GM11168 (cell line): ENCODE measurements at regions not wholly inside any gene's neighbourhood (a gene's known extent, or its start where the extent isn't known, plus 50 kb on each side); places are given as distances from the start of the nearest gene placed in this dataset.

Experiments
- in situ Hi-C: fragments of 300-500 bp; cut with MboI; formaldehyde crosslinking; loops from one replicate; pipeline ENCODE4 v1.12.0; 2022; ENCODE audit warnings: low sequenced_read_pairs; ENCODE audit not compliant: unreplicated experiment

GRCh38 chr4:81626851-81627250, 155.1 kb upstream of the RASGEF1B start:
- in situ Hi-C loops: no loop called here

- in situ Hi-C loops: no loop called here
These were observed 154.0 kb upstream of the RASGEF1B start for GRCh38 chr4:81625422-81626417.

- in situ Hi-C loops: no loop called here
These were observed 151.7 kb upstream of the RASGEF1B start for GRCh38 chr4:81623434-81623833.

- in situ Hi-C loops: no loop called here
These were observed 150.9 kb upstream of the RASGEF1B start for GRCh38 chr4:81622474-81623184.

GRCh38 chr4:81622028-81622427, 150.3 kb upstream of the RASGEF1B start:
- in situ Hi-C loops: no loop called here

GRCh38 chr4:81621490-81621889, 149.8 kb upstream of the RASGEF1B start:
- in situ Hi-C loops: no loop called here

- in situ Hi-C loops: no loop called here
These were observed 148.7 kb upstream of the RASGEF1B start for GRCh38 chr4:81620442-81620841.

GRCh38 chr4:81617545-81617944, 145.8 kb upstream of the RASGEF1B start:
- in situ Hi-C loops: no loop called here

GRCh38 chr4:81611221-81611620, 139.5 kb upstream of the RASGEF1B start:
- in situ Hi-C loops: no loop called here

GRCh38 chr4:81609844-81610243, 138.1 kb upstream of the RASGEF1B start:
- in situ Hi-C loops: no loop called here

- in situ Hi-C loops: no loop called here
These were observed 136.2 kb upstream of the RASGEF1B start for GRCh38 chr4:81607950-81608349.

GRCh38 chr4:81606801-81607501, 135.2 kb upstream of the RASGEF1B start:
- in situ Hi-C loops: no loop called here

- in situ Hi-C loops: no loop called here
These were observed 134.5 kb upstream of the RASGEF1B start for GRCh38 chr4:81606166-81606565.

- in situ Hi-C loops: no loop called here
These were observed 133.6 kb upstream of the RASGEF1B start for GRCh38 chr4:81605271-81605670.

- in situ Hi-C loops: no loop called here
These were observed 133.0 kb upstream of the RASGEF1B start for GRCh38 chr4:81604683-81605218.

- in situ Hi-C loops: no loop called here
These were observed 131.1 kb upstream of the RASGEF1B start for GRCh38 chr4:81602854-81603253.

- in situ Hi-C loops: no loop called here
These were observed 129.6 kb upstream of the RASGEF1B start for GRCh38 chr4:81601358-81601694.

GRCh38 chr4:81600520-81601357, 129.0 kb upstream of the RASGEF1B start:
- in situ Hi-C loops: no loop called here

- in situ Hi-C loops: no loop called here
These were observed 128.2 kb upstream of the RASGEF1B start for GRCh38 chr4:81599742-81600380.
